ENCODE measurements at regions not wholly inside any gene's neighbourhood (a gene's known extent, or its start where the extent isn't known, plus 50 kb on each side); places are given as distances from the start of the nearest gene placed in this dataset.

- no peaks in the 10 kb centered on the region for H3K36me3 Mint-ChIP-seq (ENCODE audit: low read depth, unreplicated experiment)
- no peak overlapping the region for H3K27ac Mint-ChIP-seq (ENCODE audit: unreplicated experiment)
- TF ChIP-seq CTCF (IDR thresholded peaks at IDR 0.05; ENCODE audit: unreplicated experiment), result no peak
- no peak overlapping the region for H3K4me3 Mint-ChIP-seq (ENCODE audit: unreplicated experiment)
- no peaks in the 10 kb centered on the region for H3K9me3 Mint-ChIP-seq (ENCODE audit: unreplicated experiment)
- H3K4me1 Mint-ChIP-seq (ENCODE audit: unreplicated experiment), result no peaks in the 10 kb centered on the region
- DNase-seq (ENCODE audit: low spot score), result no peak
- no peaks in the 10 kb centered on the region for H3K27me3 Mint-ChIP-seq (ENCODE audit: unreplicated experiment)
Measured at GRCh38 chr13:38528986-38529385, 157.9 kb upstream of the FREM2 start.

- Mint-ChIP-seq H3K4me3 (ENCODE audit: unreplicated experiment) (no peak overlapping the region), H3K27ac (ENCODE audit: unreplicated experiment) (no peak overlapping the region), H3K36me3 (ENCODE audit: low read depth, unreplicated experiment) (no peaks in the 10 kb centered on the region), H3K4me1 (ENCODE audit: unreplicated experiment) (no peaks in the 10 kb centered on the region), H3K9me3 (ENCODE audit: unreplicated experiment) (no peaks in the 10 kb centered on the region), H3K27me3 (ENCODE audit: unreplicated experiment) (no peaks in the 10 kb centered on the region)
- no peak for TF ChIP-seq CTCF (IDR thresholded peaks at IDR 0.05; ENCODE audit: unreplicated experiment)
- DNase-seq (ENCODE audit: low spot score), result no peak
Measured at GRCh38 chr13:38530492-38530891, 156.4 kb upstream of the FREM2 start.

GRCh38 chr13:38535261-38535660 lies 151.6 kb upstream of the FREM2 start:
- DNase-seq (ENCODE audit: low spot score), result no peak
- no peaks in the 10 kb centered on the region for H3K36me3 Mint-ChIP-seq (ENCODE audit: low read depth, unreplicated experiment)

GRCh38 chr13:38537051-38537450 lies 149.8 kb upstream of the FREM2 start:
- Mint-ChIP-seq H3K27ac (ENCODE audit: unreplicated experiment) (no peak overlapping the region), H3K36me3 (ENCODE audit: low read depth, unreplicated experiment) (no peaks in the 10 kb centered on the region), H3K9me3 (ENCODE audit: unreplicated experiment) (no peaks in the 10 kb centered on the region), H3K4me3 (ENCODE audit: unreplicated experiment) (no peak overlapping the region), H3K27me3 (ENCODE audit: unreplicated experiment) (no peaks in the 10 kb centered on the region), H3K4me1 (ENCODE audit: unreplicated experiment) (no peaks in the 10 kb centered on the region)
- TF ChIP-seq CTCF (IDR thresholded peaks at IDR 0.05; ENCODE audit: unreplicated experiment), result no peak
- DNase-seq (ENCODE audit: low spot score), result no peak

More at GRCh38 chr13:38535261-38535660, 151.6 kb upstream of the FREM2 start:
- TF ChIP-seq CTCF (IDR thresholded peaks at IDR 0.05; ENCODE audit: unreplicated experiment), result no peak
- no peak overlapping the region for H3K4me3 Mint-ChIP-seq (ENCODE audit: unreplicated experiment)
- H3K27me3 Mint-ChIP-seq (ENCODE audit: unreplicated experiment), result no peaks in the 10 kb centered on the region
- H3K4me1 Mint-ChIP-seq (ENCODE audit: unreplicated experiment), result no peaks in the 10 kb centered on the region
- H3K27ac Mint-ChIP-seq (ENCODE audit: unreplicated experiment), result no peak overlapping the region
- no peaks in the 10 kb centered on the region for H3K9me3 Mint-ChIP-seq (ENCODE audit: unreplicated experiment)

- DNase-seq (ENCODE audit: low spot score), result no peak
- H3K27ac Mint-ChIP-seq (ENCODE audit: unreplicated experiment), result no peak overlapping the region
Measured at GRCh38 chr13:38538422-38538821, 148.5 kb upstream of the FREM2 start.

More at GRCh38 chr13:38538422-38538821, 148.5 kb upstream of the FREM2 start:
- H3K4me3 Mint-ChIP-seq (ENCODE audit: unreplicated experiment), result no peak overlapping the region
- TF ChIP-seq CTCF (IDR thresholded peaks at IDR 0.05; ENCODE audit: unreplicated experiment), result no peak
- no peaks in the 10 kb centered on the region for H3K9me3 Mint-ChIP-seq (ENCODE audit: unreplicated experiment)
- no peaks in the 10 kb centered on the region for H3K4me1 Mint-ChIP-seq (ENCODE audit: unreplicated experiment)
- no peaks in the 10 kb centered on the region for H3K36me3 Mint-ChIP-seq (ENCODE audit: low read depth, unreplicated experiment)
- H3K27me3 Mint-ChIP-seq (ENCODE audit: unreplicated experiment), result no peaks in the 10 kb centered on the region
